ENCODE measurements at regions not wholly inside any gene's neighbourhood (a gene's known extent, or its start where the extent isn't known, plus 50 kb on each side); places are given as distances from the start of the nearest gene placed in this dataset.

GRCh38 chr4:128483041-128483440 lies 195.4 kb upstream of the PGRMC2 start:
- TF ChIP-seq CTCF (optimal IDR thresholded peaks at IDR 0.05 in 1 of 3, IDR thresholded peaks at IDR 0.05 in 1 of 3, conservative IDR thresholded peaks at IDR 0.05 in 1 of 3; ENCODE audit: extremely low read depth in 1 of 3, insufficient read depth in 2 of 3, low read length in 3 of 3) (no peak), EZH2 (IDR thresholded peaks at IDR 0.05; ENCODE audit: low read length) (no peak)

Measured in keratinocyte (primary cell).